GM12875 (cell line): ENCODE measurements at regions not wholly inside any gene's neighbourhood (a gene's known extent, or its start where the extent isn't known, plus 50 kb on each side); places are given as distances from the start of the nearest gene placed in this dataset.
"Not testable (repeated sequence)": the region's sequence is repeated elsewhere in the genome, so short reads cannot be mapped to it uniquely, and the experiment has no call there.

ENCODE experiments used
- H3K4me3 ChIP-seq: one replicate; pipeline ENCODE4 v1.5.1; 2011; ENCODE audit warnings: low read depth, low read length, control low read depth
- TF ChIP-seq, protein P1 (sequence below): IDR thresholded peaks from 2 replicates; pipeline ENCODE4 v1.5.1; 2011; ENCODE audit warnings: low read depth, mild to moderate bottlenecking, control low read depth, inconsistent platforms, low read length, moderate library complexity, borderline replicate concordance; ENCODE audit not compliant: insufficient read depth

DNA sequence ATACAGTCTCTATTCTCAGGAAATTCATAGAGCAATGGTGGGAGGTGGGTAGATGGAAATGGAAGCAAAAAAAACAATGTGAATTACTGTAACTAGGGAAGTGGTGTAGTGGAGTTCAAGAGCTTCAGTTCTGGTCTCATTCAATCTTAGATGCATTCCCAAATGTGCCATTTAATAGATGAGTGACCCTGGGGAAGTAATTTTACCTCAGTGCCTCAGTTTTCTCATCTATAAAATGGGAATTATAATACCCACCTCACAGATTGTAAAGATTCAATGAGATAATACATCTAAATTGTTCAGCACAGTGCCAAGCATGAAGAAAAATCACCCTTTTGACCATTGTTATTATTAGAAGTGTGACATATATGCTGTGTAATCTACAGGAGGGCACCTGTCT, 173.1 kb downstream of the SLC38A4 start:
- H3K4me3 ChIP-seq, result no peak overlapping the region
- TF ChIP-seq, protein P1, sequence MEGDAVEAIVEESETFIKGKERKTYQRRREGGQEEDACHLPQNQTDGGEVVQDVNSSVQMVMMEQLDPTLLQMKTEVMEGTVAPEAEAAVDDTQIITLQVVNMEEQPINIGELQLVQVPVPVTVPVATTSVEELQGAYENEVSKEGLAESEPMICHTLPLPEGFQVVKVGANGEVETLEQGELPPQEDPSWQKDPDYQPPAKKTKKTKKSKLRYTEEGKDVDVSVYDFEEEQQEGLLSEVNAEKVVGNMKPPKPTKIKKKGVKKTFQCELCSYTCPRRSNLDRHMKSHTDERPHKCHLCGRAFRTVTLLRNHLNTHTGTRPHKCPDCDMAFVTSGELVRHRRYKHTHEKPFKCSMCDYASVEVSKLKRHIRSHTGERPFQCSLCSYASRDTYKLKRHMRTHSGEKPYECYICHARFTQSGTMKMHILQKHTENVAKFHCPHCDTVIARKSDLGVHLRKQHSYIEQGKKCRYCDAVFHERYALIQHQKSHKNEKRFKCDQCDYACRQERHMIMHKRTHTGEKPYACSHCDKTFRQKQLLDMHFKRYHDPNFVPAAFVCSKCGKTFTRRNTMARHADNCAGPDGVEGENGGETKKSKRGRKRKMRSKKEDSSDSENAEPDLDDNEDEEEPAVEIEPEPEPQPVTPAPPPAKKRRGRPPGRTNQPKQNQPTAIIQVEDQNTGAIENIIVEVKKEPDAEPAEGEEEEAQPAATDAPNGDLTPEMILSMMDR, result no peak

DNA sequence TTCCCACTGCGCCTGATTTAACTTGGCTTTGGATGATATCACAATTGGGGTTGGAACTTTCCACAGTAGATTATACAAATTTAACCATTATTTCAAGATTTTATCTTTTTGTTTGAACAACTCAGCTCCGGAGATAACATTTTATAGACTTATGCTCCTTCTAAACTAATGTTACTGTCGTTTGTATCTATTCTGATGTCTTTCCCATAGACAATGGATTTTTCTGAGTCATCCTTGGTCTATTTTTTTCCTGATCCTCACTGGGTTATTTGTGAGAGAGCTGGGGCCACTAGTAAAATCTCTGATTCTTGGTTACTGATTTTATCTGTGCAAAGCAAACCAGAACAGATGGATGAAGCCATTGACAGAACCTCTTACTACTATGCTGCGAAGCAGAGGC, 175.1 kb downstream of the SLC38A4 start:
- no peak overlapping the region for H3K4me3 ChIP-seq
- TF ChIP-seq, protein P1, result no peak

DNA sequence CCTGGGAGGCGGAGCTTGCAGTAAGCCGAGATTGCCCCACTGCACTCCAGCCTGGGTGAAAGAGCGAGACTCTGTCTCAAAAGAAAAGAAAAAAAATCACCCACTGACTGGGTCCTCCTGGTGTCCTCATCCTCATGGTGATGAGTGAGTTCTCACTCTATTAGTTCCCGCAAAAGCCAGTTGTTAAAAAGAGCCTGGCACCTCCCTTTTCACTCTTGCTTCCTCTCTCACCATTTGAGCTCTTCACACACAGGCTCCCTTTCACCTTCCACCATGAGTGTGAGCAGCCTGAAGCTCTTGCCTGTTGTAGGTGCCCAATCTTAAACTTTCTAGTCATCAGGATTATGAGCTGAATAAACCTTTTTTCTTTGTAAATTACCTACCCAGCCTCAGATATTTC, 176.4 kb downstream of the SLC38A4 start:
- TF ChIP-seq, protein P1, result no peak
- H3K4me3 ChIP-seq, result no peak overlapping the region

DNA sequence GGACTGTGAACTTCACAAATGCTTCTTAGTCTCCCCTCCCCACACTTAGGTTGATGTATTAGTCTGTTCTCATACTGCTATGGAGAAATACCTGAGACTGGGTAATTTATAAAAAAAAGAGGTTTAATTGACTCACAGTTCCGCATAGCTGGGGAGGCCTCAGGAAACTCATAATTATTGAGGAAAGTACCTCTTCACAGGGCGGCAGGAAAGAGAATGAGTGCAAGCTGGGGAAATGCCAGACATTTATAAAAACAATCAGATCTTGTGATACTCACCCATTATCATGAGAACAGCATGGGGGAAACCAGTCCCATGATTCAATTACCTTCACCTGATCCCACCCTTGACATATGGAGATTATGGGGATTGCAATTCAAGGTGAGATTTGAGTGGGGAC, 178.8 kb downstream of the SLC38A4 start:
- TF ChIP-seq, protein P1, result no peak
- H3K4me3 ChIP-seq, result no peak overlapping the region

DNA sequence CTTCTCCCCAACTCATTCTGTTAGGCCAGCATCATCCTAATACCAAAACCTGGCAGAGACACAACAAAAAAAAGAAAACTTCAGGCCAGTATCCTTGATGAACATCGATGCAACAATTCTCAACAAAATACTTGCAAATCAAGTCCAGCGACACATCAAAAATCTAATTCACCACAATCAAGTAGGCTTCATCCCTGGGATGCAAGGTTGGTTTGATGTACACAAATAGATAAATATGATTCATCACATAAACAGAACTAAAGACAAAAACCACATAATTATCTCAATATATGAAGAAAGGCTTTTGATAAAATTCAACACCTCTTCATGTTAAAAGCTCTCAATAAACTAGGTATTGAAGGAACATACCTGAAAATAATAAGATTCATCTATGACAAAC, 184.1 kb downstream of the SLC38A4 start:
- H3K4me3 ChIP-seq, result not testable (repeated sequence)

DNA sequence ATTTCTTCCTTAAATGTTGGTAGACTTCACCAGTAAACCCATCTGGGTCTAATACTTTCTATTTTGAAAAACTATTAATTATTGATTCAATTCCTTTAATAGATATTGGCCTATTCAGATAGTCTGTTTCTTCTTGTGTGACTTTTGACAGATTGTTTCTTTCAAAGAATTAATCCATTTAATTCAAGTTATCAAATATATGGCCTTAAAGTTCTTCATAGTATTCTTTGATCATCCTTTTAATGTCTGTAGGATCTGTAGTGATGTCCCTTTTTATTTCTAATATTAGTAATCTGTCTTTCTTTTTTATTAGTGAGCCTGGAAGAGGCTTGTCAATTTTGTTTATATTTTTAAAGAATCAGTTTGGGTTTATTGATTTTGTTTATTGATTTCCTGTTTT, 190.0 kb downstream of the SLC38A4 start:
- no peak overlapping the region for H3K4me3 ChIP-seq
- TF ChIP-seq, protein P1, result no peak

DNA sequence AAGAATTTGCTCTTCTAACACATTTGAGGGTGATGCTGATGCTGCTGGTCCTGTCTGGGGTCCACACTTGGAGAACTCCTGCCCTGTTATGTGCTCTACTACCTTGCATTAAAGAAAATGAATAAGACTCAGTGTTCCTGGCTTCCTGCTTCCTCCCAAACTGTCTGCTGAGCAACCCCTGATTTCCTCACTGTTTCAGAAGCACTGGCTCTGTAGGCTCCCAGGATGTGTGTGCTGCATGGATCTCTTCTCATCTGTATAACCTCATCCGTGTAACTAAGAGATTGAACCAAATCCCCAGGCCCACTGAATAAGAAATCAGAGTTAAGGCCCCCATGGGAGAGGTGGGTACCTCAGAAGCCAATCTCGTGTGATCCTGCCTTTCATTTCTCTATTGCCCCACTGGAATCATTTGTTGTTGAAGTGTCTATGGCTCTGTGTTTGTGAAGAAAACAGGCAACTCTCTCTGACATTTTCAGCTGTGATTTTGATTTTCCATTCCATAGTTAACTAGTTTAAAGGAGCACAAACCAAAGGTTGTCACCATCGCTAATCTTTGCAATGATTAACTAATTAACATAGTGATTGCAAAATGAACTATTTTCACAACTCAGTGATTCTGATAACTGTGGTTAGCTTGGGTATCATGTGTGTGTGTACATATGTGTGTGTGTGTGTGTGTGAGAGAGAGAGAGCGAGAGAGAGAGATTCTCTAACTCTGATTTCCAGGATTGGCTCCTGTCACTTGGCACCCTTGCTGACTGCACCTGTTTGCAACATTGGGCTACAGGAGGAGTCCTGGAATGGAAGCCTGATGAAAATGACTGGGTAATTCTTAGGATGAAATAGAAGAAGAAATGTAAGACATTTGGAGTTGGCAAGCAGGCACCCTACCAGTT, 196.2 kb downstream of the SLC38A4 start:
- TF ChIP-seq, protein P1, result no peak
- no peak overlapping the region for H3K4me3 ChIP-seq
